Forelimb muscle (tissue), 1 donor: ENCODE measurements at regions not wholly inside any gene's neighbourhood (a gene's known extent, or its start where the extent isn't known, plus 50 kb on each side); places are given as distances from the start of the nearest gene placed in this dataset.

Source experiments
- DNase-seq: peaks from one replicate; pipeline ENCODE4 v3.0.0-alpha.2; 2013; ENCODE audit warnings: low read depth

- no peak for DNase-seq
These were observed 220.2 kb upstream of the CPNE8 start for GRCh38 chr12:39125566-39125965.

GRCh38 chr12:39124768-39125167 lies 219.4 kb upstream of the CPNE8 start:
- DNase-seq = no peak

GRCh38 chr12:39123580-39124253 lies 218.3 kb upstream of the CPNE8 start:
- DNase-seq = no peak

- no peak for DNase-seq
These were observed 217.3 kb upstream of the CPNE8 start for GRCh38 chr12:39122562-39123204.

- no peak for DNase-seq
These were observed 211.5 kb upstream of the CPNE8 start for GRCh38 chr12:39116861-39117260.

GRCh38 chr12:39112064-39112463 lies 206.7 kb upstream of the CPNE8 start:
- no peak for DNase-seq

GRCh38 chr12:39105111-39105510 lies 199.7 kb upstream of the CPNE8 start:
- no peak for DNase-seq

GRCh38 chr12:39103552-39104165 lies 198.3 kb upstream of the CPNE8 start:
- peak; percentile 28 for DNase-seq

GRCh38 chr12:39102474-39103209 lies 197.3 kb upstream of the CPNE8 start:
- DNase-seq = no peak

- DNase-seq = no peak
These were observed 190.4 kb upstream of the CPNE8 start for GRCh38 chr12:39095636-39096330.

GRCh38 chr12:39081910-39082309 lies 176.5 kb upstream of the CPNE8 start:
- DNase-seq = no peak

- no peak for DNase-seq
These were observed 171.8 kb upstream of the CPNE8 start for GRCh38 chr12:39077226-39077625.

- no peak for DNase-seq
These were observed 168.7 kb upstream of the CPNE8 start for GRCh38 chr12:39074063-39074462.

GRCh38 chr12:39072658-39073057 lies 167.3 kb upstream of the CPNE8 start:
- DNase-seq = no peak

GRCh38 chr12:39071611-39072010 lies 166.2 kb upstream of the CPNE8 start:
- DNase-seq = no peak

- no peak for DNase-seq
These were observed 165.4 kb upstream of the CPNE8 start for GRCh38 chr12:39070775-39071174.

- DNase-seq = no peak
These were observed 160.1 kb upstream of the CPNE8 start for GRCh38 chr12:39065455-39065854.

- no peak for DNase-seq
These were observed 159.3 kb upstream of the CPNE8 start for GRCh38 chr12:39064708-39065107.

GRCh38 chr12:39062266-39062996 lies 157.0 kb upstream of the CPNE8 start:
- DNase-seq = no peak

- DNase-seq = no peak
These were observed 156.2 kb upstream of the CPNE8 start for GRCh38 chr12:39061576-39061975.

- DNase-seq = no peak
These were observed 143.0 kb upstream of the CPNE8 start for GRCh38 chr12:39048395-39048794.
